GM13976 (cell line): ENCODE measurements at regions not wholly inside any gene's neighbourhood (a gene's known extent, or its start where the extent isn't known, plus 50 kb on each side); places are given as distances from the start of the nearest gene placed in this dataset.
"Not testable (repeated sequence)": the region's sequence is repeated elsewhere in the genome, so short reads cannot be mapped to it uniquely, and the experiment has no call there.

Experiments used
- DNase-seq: peaks from one replicate; pipeline ENCODE4 v3.0.0; 2012; ENCODE audit warnings: low spot score
- CTCF ChIP-seq: IDR thresholded peaks from 2 replicates; pipeline ENCODE4 v1.5.1; 2012; ENCODE audit warnings: borderline replicate concordance, mild to moderate bottlenecking; ENCODE audit not compliant: insufficient read depth; ENCODE audit errors: extremely low read depth, missing control alignments, control extremely low read depth
- in situ Hi-C: fragments of 300-500 bp; cut with MboI; formaldehyde crosslinking; loops from one replicate; pipeline ENCODE4 v1.12.0; 2022; ENCODE audit warnings: low sequenced_read_pairs, mixed read lengths, inconsistent platforms; ENCODE audit not compliant: unreplicated experiment

- no peak for TF ChIP-seq CTCF
- DNase-seq = no peak
- in situ Hi-C loops = no loop called here
These were observed 386.6 kb upstream of the FGF16 start for GRCh38 chrX:77060572-77060971.

DNA sequence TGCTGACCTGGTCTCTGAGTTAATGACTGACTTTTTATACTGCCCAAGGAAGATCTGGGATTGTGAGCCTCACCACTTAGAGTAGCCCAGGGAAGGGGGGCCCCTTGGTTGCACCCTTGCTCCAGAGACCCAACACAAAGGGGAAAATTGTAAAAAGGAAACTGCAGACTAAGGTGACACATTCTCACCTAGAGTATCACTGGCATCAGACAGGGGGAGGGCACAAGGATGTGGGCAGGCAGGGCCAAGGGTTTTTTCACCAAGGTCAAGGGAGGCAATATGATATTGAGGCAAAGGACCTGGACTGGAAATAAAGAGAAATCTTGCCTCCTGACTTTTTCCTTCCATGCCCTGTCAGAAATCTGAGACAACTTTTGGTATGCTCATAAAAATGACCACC lies 386.2 kb upstream of the FGF16 start:
- in situ Hi-C loops = no loop called here
- TF ChIP-seq CTCF = no peak
- DNase-seq = no peak

DNA sequence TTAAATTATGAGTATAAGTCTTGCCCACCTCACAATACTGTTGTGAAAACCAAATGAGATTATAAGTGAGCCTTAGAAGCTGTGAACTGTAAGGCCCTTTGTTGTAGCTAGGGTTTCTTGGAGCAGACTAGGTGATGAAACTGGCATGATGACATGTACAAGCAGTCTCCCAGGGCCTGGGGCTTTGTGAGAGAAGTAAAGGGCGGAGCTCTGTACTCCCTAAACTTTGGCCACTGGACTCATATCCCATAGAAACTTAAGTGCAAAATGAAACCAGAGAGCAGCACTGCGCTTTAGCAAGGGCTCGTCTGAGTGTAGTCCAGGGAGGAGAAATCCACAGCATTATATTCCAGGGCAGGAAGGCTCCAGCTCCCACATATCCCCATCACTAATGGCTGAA lies 385.6 kb upstream of the FGF16 start:
- no peak for DNase-seq
- in situ Hi-C loops = no loop called here
- TF ChIP-seq CTCF = no peak

GRCh38 chrX:77065896-77066295 lies 381.3 kb upstream of the FGF16 start:
- in situ Hi-C loops = no loop called here

DNA sequence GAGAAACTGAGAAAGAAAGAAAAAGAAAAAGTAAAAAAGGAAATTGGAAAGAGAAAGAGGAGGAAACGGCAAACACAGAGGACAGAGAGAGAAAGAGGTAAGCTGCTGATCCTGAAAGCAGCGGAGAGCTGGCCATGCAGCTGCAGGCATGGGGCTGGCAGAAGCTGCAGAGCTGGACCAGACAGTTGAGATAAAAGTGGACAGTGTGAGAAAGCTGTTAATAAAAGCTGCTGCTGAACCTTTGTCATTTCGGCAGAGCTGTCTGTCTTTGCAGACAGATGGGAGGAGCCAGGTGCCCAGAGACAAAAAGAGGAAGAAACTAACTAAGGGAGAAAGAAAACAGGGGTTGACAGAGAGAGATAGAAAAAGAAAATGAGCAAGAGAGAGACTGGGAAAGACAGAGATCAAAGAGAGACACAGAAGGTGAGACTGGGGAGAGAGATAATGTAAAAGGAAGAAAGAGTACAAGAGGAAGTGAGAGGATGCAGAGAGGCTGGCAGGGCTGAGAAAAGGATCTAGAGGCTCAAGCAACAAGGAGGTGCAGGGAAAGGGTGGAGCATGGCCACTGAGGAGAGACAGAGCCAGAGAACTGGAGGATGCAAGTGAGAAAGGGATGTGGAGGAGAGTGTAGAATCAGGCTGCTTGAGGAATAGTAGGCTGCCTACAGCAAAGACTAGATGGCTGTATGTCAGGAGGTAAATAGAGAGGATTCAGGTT lies 376.8 kb upstream of the FGF16 start:
- TF ChIP-seq CTCF = no peak
- no peak for DNase-seq
- in situ Hi-C loops = no loop called here

More at GRCh38 chrX:77065896-77066295, 381.3 kb upstream of the FGF16 start:
- no peak for TF ChIP-seq CTCF
- no peak for DNase-seq

- in situ Hi-C loops = no loop called here
- DNase-seq = no peak
- TF ChIP-seq CTCF = no peak
These were observed 370.3 kb upstream of the FGF16 start for GRCh38 chrX:77076896-77077295.

GRCh38 chrX:77081237-77081636 lies 366.0 kb upstream of the FGF16 start:
- DNase-seq, in situ Hi-C loops: not testable (repeated sequence)
